ENCODE measurements at regions not wholly inside any gene's neighbourhood (a gene's known extent, or its start where the extent isn't known, plus 50 kb on each side); places are given as distances from the start of the nearest gene placed in this dataset.

- no peak for DNase-seq
Measured at GRCh38 chr1:83581747-83582146, 417.2 kb downstream of the TTLL7 start.

GRCh38 chr1:83574791-83575190 lies 424.1 kb downstream of the TTLL7 start:
- no peak for DNase-seq

- no peak for DNase-seq
Measured at GRCh38 chr1:83573776-83574175, 425.2 kb downstream of the TTLL7 start.

GRCh38 chr1:83571536-83571935 lies 427.4 kb downstream of the TTLL7 start:
- no peak for DNase-seq

- no peak for DNase-seq
Measured at GRCh38 chr1:83561346-83561745, 437.6 kb downstream of the TTLL7 start.

GRCh38 chr1:83559129-83559840 lies 439.6 kb downstream of the TTLL7 start:
- no peak for DNase-seq

GRCh38 chr1:83555871-83556270 lies 443.1 kb downstream of the TTLL7 start:
- no peak for DNase-seq

GRCh38 chr1:83554174-83554573 lies 444.8 kb downstream of the TTLL7 start:
- DNase-seq = no peak

- DNase-seq = no peak
Measured at GRCh38 chr1:83552820-83553219, 446.1 kb downstream of the TTLL7 start.

GRCh38 chr1:83548311-83548710 lies 450.6 kb downstream of the TTLL7 start:
- DNase-seq = no peak

GRCh38 chr1:83547901-83548300 lies 451.0 kb downstream of the TTLL7 start:
- no peak for DNase-seq

GRCh38 chr1:83546874-83547273 lies 452.1 kb downstream of the TTLL7 start:
- DNase-seq = no peak

GRCh38 chr1:83545066-83545862 lies 453.7 kb downstream of the TTLL7 start:
- DNase-seq = no peak

GRCh38 chr1:83543222-83543973 lies 455.5 kb downstream of the TTLL7 start:
- no peak for DNase-seq

- no peak for DNase-seq
Measured at GRCh38 chr1:83531521-83532309, 467.2 kb downstream of the TTLL7 start.

- DNase-seq = no peak
Measured at GRCh38 chr1:83530506-83530905, 468.4 kb downstream of the TTLL7 start.

GRCh38 chr1:83527987-83528386 lies 470.9 kb downstream of the TTLL7 start:
- DNase-seq = no peak

GRCh38 chr1:83520797-83521196 lies 478.1 kb downstream of the TTLL7 start:
- no peak for DNase-seq

GRCh38 chr1:83516369-83516768 lies 482.6 kb downstream of the TTLL7 start:
- DNase-seq = no peak

- DNase-seq = no peak
Measured at GRCh38 chr1:83515578-83516154, 483.3 kb downstream of the TTLL7 start.

- no peak for DNase-seq
Measured at GRCh38 chr1:83512373-83513193, 486.3 kb downstream of the TTLL7 start.

Data from renal pelvis (tissue), 1 donor.